ELF-1 (cell line): ENCODE measurements at regions not wholly inside any gene's neighbourhood (a gene's known extent, or its start where the extent isn't known, plus 50 kb on each side); places are given as distances from the start of the nearest gene placed in this dataset.

ENCODE experiments used
- DNase-seq: peaks from one replicate; pipeline ENCODE4 v3.0.0-alpha.2; 2016; ENCODE audit warnings: low read depth, low spot score

DNA sequence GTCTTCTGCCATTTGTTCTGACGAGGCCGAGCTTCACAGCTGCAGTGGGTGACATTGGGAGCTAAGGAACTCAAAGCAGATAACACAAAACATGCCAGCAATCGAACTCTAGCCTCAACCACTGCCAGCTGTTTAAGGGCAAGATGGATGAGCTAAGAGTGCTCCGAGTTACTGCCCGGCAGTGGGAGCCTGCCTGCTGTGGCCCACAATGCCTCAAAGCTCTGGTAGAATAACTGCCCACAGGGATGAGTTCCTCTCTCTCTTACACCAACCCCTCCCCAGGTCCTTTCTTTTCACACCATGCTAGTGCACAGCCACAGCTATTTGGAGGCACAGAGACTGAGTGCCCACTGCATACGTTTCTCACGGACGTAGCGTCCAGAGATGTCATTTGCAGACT lies 330.5 kb downstream of the FGF9 start:
- no peak for DNase-seq

DNA sequence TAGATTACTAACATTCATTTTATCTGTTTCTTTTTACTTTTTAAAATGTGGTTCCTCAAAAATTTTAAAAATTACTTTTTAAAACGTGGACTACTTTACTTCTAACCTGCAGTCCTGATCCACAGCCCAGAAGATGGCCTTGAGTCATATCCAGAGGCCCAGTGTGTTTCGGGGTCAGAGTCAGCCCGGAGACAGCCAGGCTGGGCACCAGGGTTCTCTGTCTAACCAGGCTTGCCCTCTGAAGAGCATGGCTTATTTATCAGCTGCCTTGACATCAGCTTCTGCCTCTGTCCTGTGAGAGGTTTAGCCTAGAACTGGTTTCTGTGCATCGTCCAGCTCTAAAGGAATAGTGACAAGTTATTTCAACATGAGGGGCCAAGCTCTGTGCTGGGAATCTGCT lies 332.0 kb downstream of the FGF9 start:
- no peak for DNase-seq

DNA sequence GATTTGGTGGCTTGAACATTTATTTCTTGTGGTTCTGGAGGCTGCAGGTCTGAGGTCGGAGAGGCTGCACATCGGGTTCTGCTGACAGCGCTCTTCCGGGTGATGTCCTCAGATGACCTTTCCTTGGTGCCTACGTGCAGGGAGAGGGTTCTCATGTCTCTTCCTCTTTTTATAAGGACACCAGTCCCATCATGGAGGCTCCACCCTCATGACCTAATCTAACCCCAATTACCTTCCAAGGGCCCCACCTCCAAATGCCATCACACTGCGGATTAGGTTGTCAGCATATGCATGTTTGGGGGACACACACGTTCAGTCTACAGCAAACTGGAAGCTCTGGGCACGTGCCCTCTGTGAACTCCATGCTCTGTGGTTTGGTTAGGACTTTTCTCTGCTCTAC lies 338.6 kb downstream of the FGF9 start:
- no peak for DNase-seq

DNA sequence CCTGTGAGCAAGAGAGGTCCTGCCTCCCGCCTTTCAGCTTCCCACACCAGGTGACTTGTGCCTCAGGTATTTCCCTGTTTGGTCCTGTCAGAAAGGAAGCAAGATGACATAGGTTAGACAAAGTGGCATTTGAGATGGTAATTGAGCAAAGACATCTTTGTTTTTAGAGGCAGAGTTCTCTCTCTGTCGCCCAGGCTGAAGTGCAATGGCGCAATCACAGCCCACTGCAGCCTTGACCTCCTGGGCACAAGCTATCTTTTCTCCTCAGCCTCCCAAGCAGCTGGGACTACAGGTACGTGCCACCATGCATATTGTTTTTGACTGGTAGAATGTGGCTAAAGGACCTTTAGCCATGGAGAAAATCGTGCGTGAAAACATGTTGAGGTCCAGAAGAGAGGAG lies 339.1 kb downstream of the FGF9 start:
- no peak for DNase-seq

DNA sequence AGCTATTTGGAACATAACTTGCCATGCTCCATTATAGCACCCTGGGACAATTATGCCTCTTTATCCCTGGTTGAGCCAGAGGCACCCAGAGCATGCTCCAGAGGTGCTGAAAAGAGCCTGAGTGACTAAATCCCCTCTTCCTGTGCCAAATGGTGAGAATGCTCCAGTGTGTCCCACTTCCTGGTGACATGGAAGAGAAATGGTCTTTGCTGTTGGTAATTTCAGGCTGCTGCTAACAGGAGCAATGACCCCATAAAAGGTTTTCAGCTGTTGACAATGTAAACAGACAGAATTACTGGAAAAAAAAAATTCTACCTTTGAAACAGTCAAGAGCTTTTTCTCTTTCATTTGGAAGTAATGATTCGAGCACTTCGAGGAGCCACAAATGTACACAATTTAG lies 341.8 kb downstream of the FGF9 start:
- peak; percentile 18 for DNase-seq

DNA sequence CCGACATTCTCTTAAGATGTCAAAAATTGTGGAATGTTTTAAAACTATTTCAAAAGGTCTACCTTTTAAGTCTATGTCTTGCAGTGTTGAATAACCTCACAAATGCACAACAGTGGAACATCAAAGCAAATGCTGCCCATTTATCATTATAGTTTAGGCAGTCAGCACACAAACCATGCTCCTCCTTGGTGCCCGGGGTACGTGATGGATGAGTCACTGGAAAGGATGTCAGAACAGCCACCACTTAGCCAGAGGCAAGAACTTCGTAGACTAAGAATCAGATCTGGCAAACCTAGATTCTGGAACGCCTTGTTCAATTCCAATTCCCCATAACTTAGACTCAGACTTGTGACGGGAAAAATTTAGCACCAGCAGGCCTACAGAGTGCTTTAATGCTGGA lies 343.6 kb downstream of the FGF9 start:
- DNase-seq, result peak; percentile 39

DNA sequence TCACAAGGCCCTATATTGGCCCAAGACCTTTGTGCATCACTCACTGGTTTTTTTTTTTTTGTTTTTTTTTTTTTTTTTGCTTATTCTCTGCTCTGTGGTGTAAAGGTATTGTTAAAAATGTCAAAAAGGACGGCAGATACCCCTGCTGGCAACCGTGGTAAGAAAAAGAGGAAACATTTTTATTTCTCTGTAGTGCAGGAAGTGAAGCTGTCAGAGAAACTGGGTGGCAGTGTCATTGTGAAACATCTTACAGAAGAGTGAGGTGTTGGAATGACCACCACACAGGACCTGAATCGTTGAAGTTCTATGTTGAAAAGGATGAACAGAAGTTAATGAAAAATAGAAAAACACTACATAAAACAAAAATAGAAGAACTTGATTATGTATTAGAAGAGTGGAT lies 346.4 kb downstream of the FGF9 start:
- DNase-seq, result no peak

DNA sequence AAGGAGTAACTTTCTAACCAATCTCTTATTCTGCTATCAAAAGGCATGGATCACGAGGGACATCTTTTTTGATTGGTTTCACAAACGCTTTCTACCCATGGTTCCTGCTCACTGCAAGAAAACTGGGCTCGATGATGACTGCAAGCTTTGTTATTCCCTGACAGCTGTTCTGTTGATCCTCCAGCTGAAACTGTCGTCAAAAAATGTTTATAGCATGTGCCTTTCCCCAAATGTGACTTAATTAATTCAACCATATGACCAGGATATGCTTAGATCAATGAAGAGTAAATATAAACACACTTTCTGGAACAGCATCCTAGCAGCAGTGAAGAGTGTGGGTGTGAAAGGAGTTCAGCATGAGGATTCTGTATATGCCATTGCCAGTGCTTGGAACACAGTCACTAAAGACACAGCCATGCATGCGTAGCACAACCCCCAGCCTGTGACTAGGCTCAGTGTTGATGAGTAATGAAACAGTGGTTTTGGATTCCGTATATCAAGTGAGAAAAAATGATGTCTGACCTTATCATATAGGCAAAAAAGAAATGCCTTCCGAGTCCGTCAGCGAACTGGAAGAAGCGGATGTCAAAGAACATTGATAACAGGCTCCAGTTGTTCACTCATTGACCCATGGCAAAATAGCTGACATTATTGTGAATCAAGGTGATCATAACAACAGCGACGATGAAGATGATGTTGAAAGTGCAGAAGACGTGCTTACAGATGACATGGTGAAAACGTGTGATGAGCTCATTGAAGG lies 347.4 kb downstream of the FGF9 start:
- no peak for DNase-seq

DNA sequence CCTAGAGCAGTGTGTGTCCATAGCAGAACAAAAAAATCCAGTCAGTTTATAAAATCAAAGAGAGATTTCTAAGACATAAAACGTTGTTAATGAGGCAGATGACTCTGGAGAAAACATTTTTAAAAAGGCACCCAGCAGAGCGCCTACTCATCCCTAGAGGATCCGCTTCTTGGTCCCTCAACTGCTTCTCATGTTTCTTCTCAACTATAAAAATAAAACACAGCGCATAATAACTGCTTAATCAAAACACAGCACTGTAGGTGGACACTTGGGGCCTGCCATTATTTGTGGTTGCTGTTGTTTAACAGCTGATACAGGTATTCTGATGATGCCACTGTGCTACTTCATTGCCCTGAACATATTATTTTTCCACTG lies 347.9 kb downstream of the FGF9 start:
- DNase-seq, result no peak

DNA sequence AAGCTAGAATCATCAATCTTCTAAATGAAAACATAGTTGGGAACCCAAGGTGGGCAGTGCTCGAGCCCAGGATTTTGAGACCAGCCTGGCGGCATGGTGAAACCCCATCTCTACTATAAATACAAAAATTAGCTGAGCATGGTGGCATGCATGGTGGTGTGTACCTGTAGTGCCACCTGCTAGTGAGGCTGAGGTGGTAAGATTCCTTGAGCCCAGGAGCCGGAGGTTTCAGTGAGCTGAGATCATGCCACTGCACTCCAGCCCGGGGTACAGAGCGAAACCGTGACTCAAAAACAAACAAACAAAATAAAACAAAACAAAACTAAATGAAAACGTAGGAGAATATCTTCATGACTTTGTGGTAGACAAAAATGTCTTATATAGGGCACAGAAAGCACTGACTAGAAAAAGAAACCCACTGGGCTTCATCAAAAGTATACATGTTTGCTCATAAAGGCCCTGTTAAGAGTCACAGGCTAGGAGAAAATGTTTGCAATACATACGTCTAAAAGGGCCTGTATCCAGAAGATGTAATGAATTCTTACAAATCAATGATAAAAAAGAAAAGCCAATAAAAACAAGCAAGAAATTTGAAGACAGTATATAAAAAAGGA lies 353.6 kb downstream of the FGF9 start:
- no peak for DNase-seq

DNA sequence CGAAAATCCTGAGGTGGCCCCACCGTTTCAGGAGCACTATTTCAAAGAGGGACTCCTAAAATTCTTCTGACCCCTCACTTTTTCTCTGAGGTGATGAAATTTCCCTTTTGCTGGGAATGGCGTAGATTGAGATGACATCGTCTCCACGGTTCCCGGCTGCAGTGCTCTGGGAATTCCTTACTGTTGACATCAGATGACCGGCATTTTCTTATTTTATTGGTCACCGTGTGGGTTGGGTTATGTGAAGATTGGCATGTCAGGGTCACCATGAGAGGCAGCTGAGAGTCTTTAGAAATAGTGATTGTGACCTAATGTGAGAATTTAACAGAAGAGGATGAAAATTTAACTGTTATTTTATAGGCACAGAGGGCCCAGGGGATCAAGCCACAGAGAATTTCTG lies 356.7 kb downstream of the FGF9 start:
- DNase-seq, result peak; percentile 29

DNA sequence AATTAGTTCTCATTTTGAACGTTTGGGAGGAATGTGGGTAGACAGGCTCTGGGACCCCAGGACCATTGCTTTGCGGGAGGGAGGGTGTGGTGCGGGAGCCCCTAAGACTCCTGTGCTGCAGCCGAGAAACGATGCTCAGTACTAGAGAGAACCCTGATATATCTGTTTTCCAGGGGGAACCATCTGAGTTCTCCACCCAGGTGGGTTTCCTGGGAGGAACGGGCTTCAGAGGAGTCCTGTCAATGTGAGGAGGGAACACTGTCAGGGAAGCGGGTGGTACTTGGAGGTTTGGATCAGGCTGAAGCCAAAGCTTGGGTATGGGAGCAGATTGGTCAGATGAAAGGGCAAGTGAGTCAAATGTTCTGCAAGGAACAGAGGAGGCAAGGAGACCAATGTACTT lies 358.0 kb downstream of the FGF9 start:
- no peak for DNase-seq

DNA sequence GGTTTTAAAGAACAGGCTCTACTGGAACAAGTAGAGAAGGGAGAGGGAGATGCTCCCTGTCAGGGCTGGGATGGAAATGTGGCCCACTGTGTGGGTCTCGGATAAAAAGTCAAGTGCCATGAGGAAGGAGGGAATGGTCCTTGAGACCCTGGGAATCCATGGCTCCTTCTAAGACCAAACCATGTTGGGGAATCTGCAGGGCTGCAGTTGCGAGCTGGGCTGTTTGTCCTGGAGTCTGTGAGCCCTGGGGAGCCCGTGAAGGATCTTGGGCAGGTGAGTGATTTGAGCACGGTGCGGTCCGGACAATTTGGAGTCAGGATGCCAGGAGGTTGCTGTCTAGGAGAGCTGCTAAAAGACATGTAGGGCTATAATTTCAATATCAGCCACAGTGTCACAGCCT lies 359.4 kb downstream of the FGF9 start:
- no peak for DNase-seq

DNA sequence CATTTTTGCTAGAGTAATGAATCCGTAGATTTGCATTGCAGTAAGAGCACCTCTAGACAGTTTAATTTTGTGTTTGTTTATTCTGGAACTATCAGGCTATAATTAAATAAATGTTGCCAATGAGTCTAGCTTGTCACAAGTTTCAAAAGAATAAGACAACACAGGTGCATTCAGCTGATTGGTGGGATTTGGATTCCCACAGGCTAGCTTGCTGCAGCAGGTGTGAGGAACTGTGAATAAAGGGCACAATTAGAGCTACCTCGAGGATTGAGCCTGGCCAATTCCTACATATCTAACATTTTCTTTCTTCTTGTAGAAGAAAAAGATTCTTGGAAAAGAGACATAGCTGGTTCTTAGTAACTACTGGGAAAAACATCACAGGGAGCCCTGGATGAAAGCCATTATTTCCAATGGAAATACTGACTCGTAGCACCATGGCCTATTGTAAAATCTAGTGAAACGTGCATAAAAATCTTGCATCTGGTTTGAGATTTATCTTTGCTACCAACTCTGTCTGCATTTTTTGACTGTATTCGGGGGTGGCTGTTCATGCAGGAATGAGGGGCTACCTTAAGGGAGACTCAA lies 360.9 kb downstream of the FGF9 start:
- no peak for DNase-seq

DNA sequence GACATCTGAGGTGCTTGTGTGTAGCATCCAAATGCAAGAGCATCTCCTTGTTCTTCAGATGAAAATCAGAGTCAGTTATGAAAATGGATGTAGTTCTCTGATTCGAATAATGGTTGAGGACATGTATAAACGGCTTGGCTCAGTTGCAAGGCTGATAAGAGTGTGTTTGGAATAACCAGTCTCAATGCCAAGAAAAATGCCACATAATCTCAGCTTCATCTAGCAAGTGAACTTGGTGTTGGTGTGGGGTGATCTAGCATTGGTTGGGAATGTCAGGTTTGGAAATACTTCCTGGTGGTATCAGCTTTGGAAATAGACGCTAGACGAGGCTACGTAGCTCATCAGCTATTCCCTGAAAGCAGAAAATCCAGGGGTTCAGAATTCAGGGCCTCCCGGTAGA lies 362.0 kb downstream of the FGF9 start:
- DNase-seq, result no peak

DNA sequence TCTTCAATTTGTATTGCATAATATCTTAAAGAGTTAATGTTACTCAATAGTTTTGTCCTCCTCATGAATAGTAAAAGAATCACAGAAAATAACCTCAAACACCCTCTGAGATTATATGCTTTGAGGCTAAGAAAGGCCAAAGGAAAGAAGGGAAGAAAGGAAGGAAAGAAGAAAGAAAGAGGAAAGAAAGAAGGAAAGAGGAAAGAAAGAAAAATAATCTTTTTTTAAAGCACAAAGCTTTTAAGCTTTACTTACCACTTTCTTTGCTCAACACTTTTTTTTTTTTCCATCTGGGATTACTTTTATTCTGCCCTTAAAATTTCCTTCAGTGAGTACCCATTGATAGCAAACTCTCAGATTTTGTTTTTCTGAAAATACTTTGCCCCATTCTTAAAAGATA lies 369.1 kb downstream of the FGF9 start:
- no peak for DNase-seq

DNA sequence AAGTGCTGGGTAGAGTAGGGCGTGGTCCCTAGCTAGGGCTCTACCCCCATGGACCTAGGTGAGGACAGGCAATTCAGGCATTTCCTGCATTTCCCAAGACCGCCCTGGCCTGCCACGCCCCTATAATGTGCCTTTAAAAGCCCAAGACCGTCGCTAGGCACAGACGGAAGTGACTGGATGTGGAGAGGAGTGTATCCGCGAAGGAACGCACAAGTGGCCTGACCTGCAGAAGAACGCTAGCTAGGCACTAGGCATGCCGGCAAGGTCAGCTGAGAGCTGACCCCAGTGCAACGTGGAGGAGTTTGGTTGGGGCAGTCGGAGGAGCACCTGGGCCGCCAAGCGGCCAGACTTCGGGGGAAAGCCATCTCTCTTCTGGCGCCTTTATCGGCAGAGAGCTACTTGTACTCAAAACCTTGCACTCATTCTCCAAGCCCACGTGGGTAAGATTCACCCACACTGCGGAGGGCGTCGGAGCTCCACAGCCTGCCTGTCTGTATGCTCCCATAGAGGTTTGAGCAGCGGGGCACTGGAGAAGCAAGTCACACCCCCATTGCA lies 370.0 kb downstream of the FGF9 start:
- peak; percentile 95 for DNase-seq

DNA sequence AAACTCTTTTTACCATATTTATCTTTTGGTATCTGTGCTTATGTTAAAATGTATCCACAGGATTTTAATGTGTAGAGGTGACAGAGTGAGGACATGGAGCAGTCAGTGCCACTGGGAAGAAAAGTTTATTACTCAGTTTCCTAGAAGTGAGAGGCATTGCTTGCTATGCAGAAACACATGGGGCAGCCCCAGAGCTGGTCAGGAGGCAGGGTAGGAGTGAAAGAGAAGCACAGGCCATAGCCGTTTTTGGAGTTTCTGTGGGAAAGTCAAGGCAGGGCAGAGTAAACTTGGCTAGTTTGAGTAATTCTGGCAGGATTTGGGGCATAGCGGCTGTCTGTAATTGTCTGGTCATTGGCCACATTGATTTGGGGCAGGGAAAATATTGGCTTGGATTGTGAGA lies 370.9 kb downstream of the FGF9 start:
- DNase-seq, result no peak

DNA sequence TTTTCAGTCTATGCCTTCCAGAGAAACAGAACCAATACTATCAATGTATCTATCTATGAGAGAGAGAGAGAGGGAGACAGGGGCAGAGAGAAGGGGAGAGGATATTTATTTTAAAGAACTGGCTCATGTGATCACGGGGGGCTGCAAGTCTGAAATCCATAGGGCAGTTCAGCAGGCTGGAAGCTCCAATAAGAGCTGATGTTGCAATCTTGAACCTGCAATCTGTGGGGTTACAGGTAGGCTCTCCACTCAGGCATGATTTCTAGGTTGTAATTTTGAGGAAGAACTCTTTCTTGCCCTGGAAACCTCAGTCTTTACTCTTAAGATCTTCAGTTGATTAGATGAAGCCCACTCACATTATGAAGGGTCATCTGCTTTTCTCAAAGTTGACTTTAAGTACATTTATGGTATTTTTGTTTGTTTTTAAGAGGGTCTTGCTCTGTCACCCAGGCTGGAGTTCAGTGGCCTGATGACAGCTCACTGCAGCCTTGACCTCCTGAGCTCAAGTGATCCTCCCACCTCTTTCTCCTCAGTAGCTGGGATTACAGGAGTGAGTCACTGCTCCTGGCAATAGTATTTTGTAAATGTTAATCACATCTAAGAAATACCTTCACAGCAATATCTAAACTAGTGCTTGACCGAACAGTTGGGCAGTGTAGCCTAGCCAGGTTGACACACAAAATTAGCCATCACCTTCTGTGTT lies 376.4 kb downstream of the FGF9 start:
- DNase-seq, result no peak

DNA sequence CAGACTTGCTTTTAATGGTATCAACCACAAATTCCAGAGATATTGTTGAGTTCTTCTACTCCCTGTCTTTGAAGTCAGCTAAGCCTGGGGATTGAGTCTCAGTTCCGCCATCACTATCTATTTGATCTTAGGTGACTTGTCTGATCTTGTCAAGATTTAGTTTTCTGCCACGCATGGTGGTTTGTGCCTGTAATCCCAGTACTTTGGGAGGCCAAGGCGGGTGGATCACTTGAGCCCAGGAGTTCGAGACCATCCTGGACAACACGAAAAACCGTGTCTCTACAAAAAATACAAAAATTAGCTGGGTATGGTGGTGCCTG lies 376.9 kb downstream of the FGF9 start:
- no peak for DNase-seq

DNA sequence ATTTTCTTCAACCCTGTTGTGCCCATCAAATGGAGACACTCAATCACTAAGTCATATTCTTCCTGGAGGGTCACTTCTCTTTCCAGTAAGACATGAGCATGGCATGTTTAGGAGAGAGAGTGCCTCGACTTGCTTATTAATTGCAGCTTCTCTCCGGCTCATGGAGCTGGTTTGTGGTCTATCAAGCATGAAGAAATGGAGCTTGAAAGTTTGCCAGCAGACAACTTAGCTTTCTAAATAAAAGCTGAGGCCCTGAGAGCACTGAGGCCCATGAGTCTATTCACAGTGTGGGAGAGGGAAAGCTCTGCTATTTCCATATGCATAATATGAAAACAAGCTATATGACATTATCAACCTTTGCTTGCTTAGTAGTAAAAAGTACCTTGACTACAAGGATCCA lies 378.5 kb downstream of the FGF9 start:
- no peak for DNase-seq

DNA sequence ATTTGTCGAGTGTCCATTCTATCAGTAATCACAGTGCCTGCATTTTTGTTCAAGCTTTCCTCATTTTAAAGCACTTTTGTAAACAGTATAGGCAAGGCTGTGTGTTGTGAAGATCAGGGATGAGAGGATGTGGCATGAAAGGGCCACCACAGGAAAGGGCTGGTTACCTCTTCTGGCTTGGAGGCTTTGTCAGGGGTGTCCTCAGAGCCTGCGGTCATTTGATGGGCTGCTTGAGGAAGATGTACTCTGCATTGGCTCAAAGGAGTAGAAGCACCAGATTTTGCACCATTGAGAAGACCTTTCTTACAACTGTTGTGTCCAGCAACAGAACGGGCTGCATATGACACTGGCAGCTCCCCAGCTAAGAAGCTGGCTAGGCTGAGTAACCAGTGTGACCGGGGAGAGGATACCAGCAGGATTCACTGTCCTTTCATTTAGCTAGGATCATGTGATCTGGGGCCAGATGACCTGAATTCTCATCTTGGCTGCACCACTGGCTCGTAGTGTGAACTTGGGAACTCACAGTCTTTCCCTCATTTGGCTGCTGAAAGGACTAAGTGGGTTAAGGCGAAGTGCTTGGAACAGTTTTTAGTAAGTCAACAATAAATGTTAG lies 380.2 kb downstream of the FGF9 start:
- no peak for DNase-seq
